Trophoblast cell (in vitro differentiated cells and primary cell): ENCODE measurements at regions not wholly inside any gene's neighbourhood (a gene's known extent, or its start where the extent isn't known, plus 50 kb on each side); places are given as distances from the start of the nearest gene placed in this dataset.

Source experiments
- DNase-seq, 2 donors: peaks; one replicate each; pipeline ENCODE4 v3.0.0-alpha.2; 2016
- H2AFZ ChIP-seq: 2 replicates; pipeline ENCODE4 v1.6.1; 2013; ENCODE audit warnings: low read length, moderate library complexity, mild to moderate bottlenecking; ENCODE audit not compliant: insufficient read depth, poor library complexity
- H2AK5ac ChIP-seq: 2 replicates; pipeline ENCODE4 v1.6.1; 2013; ENCODE audit warnings: mild to moderate bottlenecking, low read length
- H2BK120ac ChIP-seq: 2 replicates; pipeline ENCODE4 v1.6.1; 2013; ENCODE audit warnings: low read length, mild to moderate bottlenecking, moderate library complexity; ENCODE audit not compliant: insufficient read depth, poor library complexity
- H2BK12ac ChIP-seq: 2 replicates; pipeline ENCODE4 v1.6.1; 2013; ENCODE audit warnings: mild to moderate bottlenecking, low read length, moderate library complexity
- H2BK5ac ChIP-seq: 2 replicates; pipeline ENCODE4 v1.6.1; 2013; ENCODE audit warnings: low read length, low read depth, moderate library complexity, mild to moderate bottlenecking; ENCODE audit not compliant: poor library complexity
- H3K14ac ChIP-seq: 2 replicates; pipeline ENCODE4 v1.6.1; 2013; ENCODE audit warnings: mild to moderate bottlenecking, low read length
- H3K18ac ChIP-seq: 2 replicates; pipeline ENCODE4 v1.6.1; 2013; ENCODE audit warnings: mild to moderate bottlenecking, low read length
- H3K23ac ChIP-seq: 2 replicates; pipeline ENCODE4 v1.6.1; 2013; ENCODE audit warnings: low read length
- H3K27ac ChIP-seq: 2 replicates; pipeline ENCODE4 v1.5.1; 2013; ENCODE audit warnings: low read depth, mild to moderate bottlenecking, inconsistent platforms, low read length, moderate library complexity
- H3K27me3 ChIP-seq: 2 replicates; pipeline ENCODE4 v1.6.1; 2013; ENCODE audit warnings: inconsistent platforms, mild to moderate bottlenecking, low read length, moderate library complexity; ENCODE audit not compliant: insufficient read depth
- H3K36me3 ChIP-seq, 2 experiments: 1 replicate in 1 of 2; 2 replicates in 1 of 2; pipeline ENCODE4 v1.6.1; 2013; ENCODE audit warnings: low read length in 2 of 2, mild to moderate bottlenecking in 2 of 2, moderate library complexity in 1 of 2; ENCODE audit not compliant: insufficient read depth in 2 of 2, control insufficient read depth in 1 of 2
- H3K4ac ChIP-seq: 2 replicates; pipeline ENCODE4 v1.6.1; 2013; ENCODE audit warnings: low read depth, mild to moderate bottlenecking, low read length, moderate library complexity
- H3K4me1 ChIP-seq, 2 experiments: 1 replicate in 1 of 2; 2 replicates in 1 of 2; pipeline ENCODE4 v1.6.1; 2013; ENCODE audit warnings: low read length in 2 of 2, mild to moderate bottlenecking in 2 of 2, moderate library complexity in 1 of 2; ENCODE audit not compliant: insufficient read depth in 2 of 2, control insufficient read depth in 1 of 2
- H3K4me2 ChIP-seq: 2 replicates; pipeline ENCODE4 v1.6.1; 2013; ENCODE audit warnings: inconsistent platforms, mild to moderate bottlenecking, low read length, moderate library complexity
- H3K4me3 ChIP-seq: 2 replicates; pipeline ENCODE4 v1.5.1; 2013; ENCODE audit warnings: mild to moderate bottlenecking, low read depth, low read length, inconsistent platforms
- H3K79me1 ChIP-seq: one replicate; pipeline ENCODE4 v1.6.1; 2013; ENCODE audit warnings: low read length
- H3K79me2 ChIP-seq: 2 replicates; pipeline ENCODE4 v1.6.1; 2013; ENCODE audit warnings: low read length, mild to moderate bottlenecking; ENCODE audit not compliant: control insufficient read depth, insufficient read depth, poor library complexity
- H3K9ac ChIP-seq: 2 replicates; pipeline ENCODE4 v1.6.1; 2013; ENCODE audit warnings: mild to moderate bottlenecking, low read length
- H3K9me3 ChIP-seq: 2 replicates; pipeline ENCODE4 v1.6.1; 2013; ENCODE audit warnings: low read depth, mild to moderate bottlenecking, control low read depth, inconsistent platforms, low read length; ENCODE audit not compliant: insufficient read depth
- H4K12ac ChIP-seq: 2 replicates; pipeline ENCODE4 v1.6.1; 2013; ENCODE audit warnings: low read depth, mild to moderate bottlenecking, low read length, moderate library complexity
- H4K8ac ChIP-seq: 2 replicates; pipeline ENCODE4 v1.6.1; 2013; ENCODE audit warnings: low read depth, mild to moderate bottlenecking, low read length, moderate library complexity
- H4K91ac ChIP-seq: one replicate; pipeline ENCODE4 v1.6.1; 2013; ENCODE audit warnings: low read depth, mild to moderate bottlenecking, low read length, moderate library complexity
- WGBS: extraction: QIAGEN DNeasy Blood & Tissue Kit; methylation state at CpG from one replicate; pipeline ENCODE4 v1.1.7; 2013; ENCODE audit warnings: missing lambda C conversion rate; ENCODE audit not compliant: insufficient read length, insufficient coverage; ENCODE audit errors: extremely low coverage; 5-methylcytosine and 5-hydroxymethylcytosine counted together

- H3K27me3 ChIP-seq, result no peaks in the 10 kb centered on the region
- WGBS, result no CpG with 5 or more reads among the region's 2 CpGs
- H3K23ac ChIP-seq, result no peak overlapping the region
- H3K4me2 ChIP-seq, result no peak overlapping the region
- H3K27ac ChIP-seq, result no peak overlapping the region
- H2BK120ac ChIP-seq, result no peak overlapping the region
- H2AK5ac ChIP-seq, result no peak overlapping the region
- peaks cover 0 to 3% of the 10 kb centered on the region in 2 experiments for H3K4me1 ChIP-seq
- H3K9me3 ChIP-seq, result no peaks in the 10 kb centered on the region
- no peak overlapping the region for H3K4me3 ChIP-seq
- H3K9ac ChIP-seq, result no peak overlapping the region
- no peak overlapping the region for H2BK12ac ChIP-seq
- H4K12ac ChIP-seq, result no peak overlapping the region
- H3K4ac ChIP-seq, result no peak overlapping the region
- H3K36me3 ChIP-seq, result no peaks in the 10 kb centered on the region
- H3K79me2 ChIP-seq, result no peaks in the 10 kb centered on the region
- peak in 1 of 2 donors; percentile 1 for DNase-seq
- H2BK5ac ChIP-seq, result no peak overlapping the region
- no peaks in the 10 kb centered on the region for H3K79me1 ChIP-seq
- no peak overlapping the region for H3K18ac ChIP-seq
- no peak overlapping the region for H4K91ac ChIP-seq
- H2AFZ ChIP-seq, result no peak overlapping the region
- H4K8ac ChIP-seq, result no peak overlapping the region
- no peak overlapping the region for H3K14ac ChIP-seq
Observed at GRCh38 chr9:105887679-105888078, 193.3 kb downstream of the TMEM38B start.

GRCh38 chr9:105890046-105890822, 195.9 kb downstream of the TMEM38B start:
- Histone ChIP-seq H2AFZ (no peak overlapping the region), H3K18ac (no peak overlapping the region), H3K4ac (no peak overlapping the region), H3K4me3 (no peak overlapping the region), H2BK120ac (no peak overlapping the region), H4K8ac (no peak overlapping the region), H3K27ac (no peak overlapping the region), H3K23ac (no peak overlapping the region), H3K4me2 (no peak overlapping the region), H3K79me2 (no peaks in the 10 kb centered on the region), H3K9ac (no peak overlapping the region), H3K14ac (no peak overlapping the region), H2AK5ac (no peak overlapping the region), H2BK5ac (no peak overlapping the region), H2BK12ac (no peak overlapping the region), H3K9me3 (no peaks in the 10 kb centered on the region), H3K4me1 (peaks cover 0 to 3% of the 10 kb centered on the region in 2 experiments), H4K12ac (no peak overlapping the region), H3K36me3 (no peaks in the 10 kb centered on the region), H3K79me1 (no peaks in the 10 kb centered on the region), H3K27me3 (no peaks in the 10 kb centered on the region), H4K91ac (no peak overlapping the region)
- WGBS, result no CpG with 5 or more reads among the region's 5 CpGs
- DNase-seq, result no peak

- no CpG with 5 or more reads among the region's 5 CpGs for WGBS
- Histone ChIP-seq H3K18ac (no peak overlapping the region), H3K9ac (no peak overlapping the region), H3K27me3 (no peaks in the 10 kb centered on the region), H3K23ac (no peak overlapping the region), H3K4ac (no peak overlapping the region), H2BK5ac (no peak overlapping the region), H3K27ac (no peak overlapping the region), H4K8ac (no peak overlapping the region), H2BK120ac (no peak overlapping the region), H3K14ac (no peak overlapping the region), H4K12ac (no peak overlapping the region), H3K9me3 (no peaks in the 10 kb centered on the region), H2AFZ (no peak overlapping the region), H3K79me2 (no peaks in the 10 kb centered on the region), H2AK5ac (no peak overlapping the region), H3K4me2 (no peak overlapping the region), H3K79me1 (peaks cover 5% of the 10 kb centered on the region), H3K4me1 (peaks cover 2 to 4% of the 10 kb centered on the region in 2 experiments), H4K91ac (no peak overlapping the region), H3K36me3 (no peaks in the 10 kb centered on the region), H3K4me3 (no peak overlapping the region), H2BK12ac (no peak overlapping the region)
- DNase-seq, result no peak
Observed at GRCh38 chr9:105900123-105900522, 205.8 kb downstream of the TMEM38B start.

GRCh38 chr9:105901514-105902109, 207.3 kb downstream of the TMEM38B start:
- no peak overlapping the region for H3K14ac ChIP-seq
- H3K9ac ChIP-seq, result no peak overlapping the region
- no peak overlapping the region for H3K4me3 ChIP-seq
- peak overlapping the region; percentile 0 for H2BK12ac ChIP-seq
- H3K23ac ChIP-seq, result no peak overlapping the region
- peak; percentile 86 to 90 for DNase-seq
- no peaks in the 10 kb centered on the region for H3K27me3 ChIP-seq
- H3K79me2 ChIP-seq, result no peaks in the 10 kb centered on the region
- no peaks in the 10 kb centered on the region for H3K36me3 ChIP-seq
- no peak overlapping the region for H3K27ac ChIP-seq
- no peaks in the 10 kb centered on the region for H3K9me3 ChIP-seq
- peaks cover 5% of the 10 kb centered on the region for H3K79me1 ChIP-seq
- peaks cover 2 to 4% of the 10 kb centered on the region in 2 experiments for H3K4me1 ChIP-seq
- peak overlapping the region; percentile 22 for H4K91ac ChIP-seq
- H4K8ac ChIP-seq, result no peak overlapping the region
- WGBS, result no CpG with 5 or more reads among the region's 4 CpGs
- H2AFZ ChIP-seq, result no peak overlapping the region
- H3K4ac ChIP-seq, result no peak overlapping the region
- H2BK5ac ChIP-seq, result no peak overlapping the region
- peak overlapping the region; percentile 11 for H2AK5ac ChIP-seq
- H3K18ac ChIP-seq, result peak overlapping the region; percentile 0
- H3K4me2 ChIP-seq, result no peak overlapping the region
- peak overlapping the region; percentile 9 for H2BK120ac ChIP-seq
- no peak overlapping the region for H4K12ac ChIP-seq
